Stimulated activated CD8-positive, alpha-beta memory T cell treated with anti-CD3 and anti-CD28 coated beads, Interleukin-4, amount 100 ng/mL, for 48 hours (primary cell): ENCODE measurements at regions not wholly inside any gene's neighbourhood (a gene's known extent, or its start where the extent isn't known, plus 50 kb on each side); places are given as distances from the start of the nearest gene placed in this dataset.

ENCODE experiments used
- DNase-seq: peaks from one replicate; pipeline ENCODE4 v3.0.0-alpha.2; 2020

DNA sequence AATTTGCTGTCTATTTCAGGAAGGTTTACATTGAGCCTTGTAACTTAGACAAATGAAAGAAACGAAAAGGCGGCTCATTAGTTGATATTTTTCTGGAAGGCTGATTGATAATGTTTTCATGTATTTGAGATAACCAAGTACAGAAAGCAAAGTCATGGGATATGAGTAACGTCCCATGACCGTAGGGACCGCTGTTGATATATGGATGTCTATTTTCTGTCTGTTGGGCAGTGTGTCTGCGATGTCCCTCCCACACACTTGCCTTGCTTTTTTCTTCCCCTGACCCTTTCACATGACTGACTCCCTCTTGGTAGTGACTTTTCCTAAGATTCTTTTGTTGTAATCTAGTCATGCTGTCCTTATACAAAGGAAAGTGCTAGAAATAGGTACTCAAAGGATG lies 57.0 kb upstream of the GPR158 start:
- DNase-seq: no peak

GRCh38 chr10:25120188-25120587 lies 54.6 kb upstream of the GPR158 start:
- no peak for DNase-seq
